HG03558 (cell line): ENCODE measurements at regions not wholly inside any gene's neighbourhood (a gene's known extent, or its start where the extent isn't known, plus 50 kb on each side); places are given as distances from the start of the nearest gene placed in this dataset.
"Not testable (repeated sequence)": the region's sequence is repeated elsewhere in the genome, so short reads cannot be mapped to it uniquely, and the experiment has no call there.

Source experiments
- ATAC-seq: cut with Tn5 transposase; IDR thresholded peaks from one replicate; pipeline ENCODE4 v1.9.1; 2021; ENCODE audit warnings: moderate number of reproducible peaks; ENCODE audit not compliant: unreplicated experiment; ENCODE audit errors: extremely low read depth

- no peak for ATAC-seq
Measured at GRCh38 chr9:89939626-89940292, 334.9 kb downstream of the GADD45G start.

- ATAC-seq = no peak
Measured at GRCh38 chr9:89940625-89941024, 335.8 kb downstream of the GADD45G start.

GRCh38 chr9:89941875-89942274 is 337.1 kb downstream of the GADD45G start:
- ATAC-seq = no peak

GRCh38 chr9:89942643-89943042 is 337.8 kb downstream of the GADD45G start:
- ATAC-seq = no peak

GRCh38 chr9:89943309-89943708 is 338.5 kb downstream of the GADD45G start:
- ATAC-seq = no peak

GRCh38 chr9:89943728-89944127 is 338.9 kb downstream of the GADD45G start:
- ATAC-seq = no peak

- ATAC-seq = no peak
Measured at GRCh38 chr9:89945133-89945532, 340.3 kb downstream of the GADD45G start.

- ATAC-seq = no peak
Measured at GRCh38 chr9:89946741-89947140, 341.9 kb downstream of the GADD45G start.

GRCh38 chr9:89949111-89949510 is 344.3 kb downstream of the GADD45G start:
- ATAC-seq = no peak

GRCh38 chr9:89951675-89952074 is 346.9 kb downstream of the GADD45G start:
- no peak for ATAC-seq

- no peak for ATAC-seq
Measured at GRCh38 chr9:89952401-89952800, 347.6 kb downstream of the GADD45G start.

GRCh38 chr9:89953263-89953662 is 348.5 kb downstream of the GADD45G start:
- not testable (repeated sequence) for ATAC-seq

GRCh38 chr9:89953824-89954615 is 349.2 kb downstream of the GADD45G start:
- ATAC-seq = no peak

GRCh38 chr9:89955144-89955543 is 350.3 kb downstream of the GADD45G start:
- no peak for ATAC-seq

- ATAC-seq = no peak
Measured at GRCh38 chr9:89955626-89956025, 350.8 kb downstream of the GADD45G start.

GRCh38 chr9:89956331-89956730 is 351.5 kb downstream of the GADD45G start:
- no peak for ATAC-seq

GRCh38 chr9:89956907-89957306 is 352.1 kb downstream of the GADD45G start:
- no peak for ATAC-seq

- no peak for ATAC-seq
Measured at GRCh38 chr9:89958086-89958485, 353.3 kb downstream of the GADD45G start.

GRCh38 chr9:89961616-89962341 is 357.0 kb downstream of the GADD45G start:
- ATAC-seq = no peak

- ATAC-seq = no peak
Measured at GRCh38 chr9:89963280-89963679, 358.5 kb downstream of the GADD45G start.

- ATAC-seq = no peak
Measured at GRCh38 chr9:89967527-89967926, 362.7 kb downstream of the GADD45G start.
